A549 (cell line): ENCODE measurements at regions not wholly inside any gene's neighbourhood (a gene's known extent, or its start where the extent isn't known, plus 50 kb on each side); places are given as distances from the start of the nearest gene placed in this dataset.

ENCODE experiments used
- CBX2 ChIP-seq: fragments of 200-600 bp; sonication (generic); IDR thresholded peaks from 2 replicates; pipeline ENCODE4 v1.6.1; 2016; ENCODE audit warnings: low read depth, mild to moderate bottlenecking, borderline replicate concordance
- CEBPB ChIP-seq, 2 experiments: fragments of >200 bp in 1 of 2; sonication (Bioruptor Twin) in 1 of 2; formaldehyde crosslinking in 1 of 2; IDR thresholded peaks; 2 replicates each; pipeline ENCODE4 v1.6.1; 2012 to 2016
- CTCF ChIP-seq: fragments of >200 bp; sonication (Bioruptor Twin); formaldehyde crosslinking; IDR thresholded peaks from 3 replicates; pipeline ENCODE4 v1.5.1; 2016
- E2F6 ChIP-seq: IDR thresholded peaks from 2 replicates; pipeline ENCODE4 v1.6.1; 2012; ENCODE audit warnings: low read depth, borderline replicate concordance
- EP300 ChIP-seq, 2 experiments: fragments of >200 bp; sonication (Bioruptor Twin); formaldehyde crosslinking; IDR thresholded peaks; 2 replicates in 1 of 2; 3 replicates in 1 of 2; pipeline ENCODE4 v1.6.1; 2016 to 2017
- GATA3 ChIP-seq: IDR thresholded peaks from 2 replicates; pipeline ENCODE4 v1.6.1; 2012; ENCODE audit warnings: borderline replicate concordance
- JUNB ChIP-seq: fragments of >200 bp; sonication (Bioruptor Twin); formaldehyde crosslinking; IDR thresholded peaks from 2 replicates; pipeline ENCODE4 v1.6.1; 2016
- MAZ ChIP-seq: fragments of 150-350 bp; IDR thresholded peaks from 2 replicates; pipeline ENCODE4 v1.6.1; 2014; ENCODE audit warnings: antibody characterized with exemption, low read depth, low read length, borderline replicate concordance
- PHF8 ChIP-seq: fragments of 200-600 bp; sonication (generic); IDR thresholded peaks from 2 replicates; pipeline ENCODE4 v1.6.1; 2016; ENCODE audit warnings: low read depth, mild to moderate bottlenecking, antibody characterized with exemption, moderate library complexity, borderline replicate concordance
- POLR2A ChIP-seq: IDR thresholded peaks from 2 replicates; pipeline ENCODE4 v1.6.1; 2012; ENCODE audit warnings: mild to moderate bottlenecking, low read length
- RAD21 ChIP-seq, 2 experiments: fragments of >200 bp in 1 of 2; sonication (Bioruptor Twin) in 1 of 2; formaldehyde crosslinking in 1 of 2; IDR thresholded peaks in 1 of 2; conservative IDR thresholded peaks in 1 of 2; 2 replicates in 1 of 2; 3 replicates in 1 of 2; pipeline ENCODE4 v1.6.1; 2012 to 2018; ENCODE audit warnings: inconsistent platforms in 1 of 2
- RFX5 ChIP-seq: fragments of 450-650 bp; IDR thresholded peaks from 2 replicates; pipeline ENCODE4 v1.7.1; 2014; ENCODE audit warnings: antibody characterized with exemption, mild to moderate bottlenecking, moderate library complexity

- TF ChIP-seq CTCF: no peak
- TF ChIP-seq MAZ: no peak
- no peak for TF ChIP-seq E2F6
- no peak for TF ChIP-seq EP300 (IDR thresholded peaks at IDR 0.05)
- no peak for TF ChIP-seq PHF8
- TF ChIP-seq CBX2: no peak
- no peak for TF ChIP-seq POLR2A
- no peak for TF ChIP-seq JUNB
- TF ChIP-seq CEBPB (IDR thresholded peaks at IDR 0.05): no peak
- TF ChIP-seq RFX5: no peak
- no peak for TF ChIP-seq GATA3
- no peak for TF ChIP-seq RAD21 (conservative IDR thresholded peaks at IDR 0.05 in 1 of 2, IDR thresholded peaks at IDR 0.05 in 1 of 2)
These were observed 66.1 kb downstream of the LEPR start for GRCh38 chr1:65486613-65487012.
